PC-3 (cell line): ENCODE measurements at regions not wholly inside any gene's neighbourhood (a gene's known extent, or its start where the extent isn't known, plus 50 kb on each side); places are given as distances from the start of the nearest gene placed in this dataset.

Source experiments
- CTCF ChIP-seq: fragments of 300-600 bp; sonication (generic); conservative IDR thresholded peaks from 2 replicates; pipeline ENCODE4 v1.5.1; 2017; ENCODE audit warnings: antibody characterized with exemption, low read depth, mild to moderate bottlenecking, low read length
- EZH2 ChIP-seq: fragments of 300-600 bp; sonication (generic); IDR thresholded peaks from one replicate; pipeline ENCODE4 v1.6.1; 2017; ENCODE audit warnings: antibody characterized with exemption, mild to moderate bottlenecking, low read length; ENCODE audit not compliant: unreplicated experiment
- EZH2phosphoT487 ChIP-seq: fragments of 300-600 bp; sonication (generic); IDR thresholded peaks from 2 replicates; pipeline ENCODE4 v1.6.1; 2018; ENCODE audit warnings: mild to moderate bottlenecking, antibody characterized with exemption, low read length, borderline replicate concordance

GRCh38 chr3:144677103-144677502, 705.5 kb downstream of the DIPK2A start:
- TF ChIP-seq CTCF: no peak
- TF ChIP-seq EZH2: no peak
- no peak for TF ChIP-seq EZH2phosphoT487
